MM.1S (cell line): ENCODE measurements at regions not wholly inside any gene's neighbourhood (a gene's known extent, or its start where the extent isn't known, plus 50 kb on each side); places are given as distances from the start of the nearest gene placed in this dataset.
"Not testable (repeated sequence)": the region's sequence is repeated elsewhere in the genome, so short reads cannot be mapped to it uniquely, and the experiment has no call there.

Source experiments
- DNase-seq: peaks from one replicate; pipeline ENCODE4 v3.0.0-alpha.2; 2015
- H2AFZ ChIP-seq: fragments of 300-600 bp; sonication (generic); 2 replicates; pipeline ENCODE4 v1.6.0; 2016; ENCODE audit warnings: antibody characterized with exemption, low read length
- H3F3A ChIP-seq: fragments of 300-600 bp; sonication (generic); 2 replicates; pipeline ENCODE4 v1.6.1; 2016; ENCODE audit warnings: mild to moderate bottlenecking, antibody characterized with exemption, low read length, moderate library complexity, mixed read lengths; ENCODE audit not compliant: insufficient read depth
- H3K27ac ChIP-seq: fragments of 300-600 bp; sonication (generic); 2 replicates; pipeline ENCODE4 v1.5.1; 2016; ENCODE audit warnings: mild to moderate bottlenecking, low read length
- H3K27me3 ChIP-seq: fragments of 300-600 bp; sonication (generic); replicated peaks from 2 replicates; pipeline ENCODE4 v1.6.0; 2016; ENCODE audit warnings: low read length; ENCODE audit not compliant: insufficient read depth
- H3K36me3 ChIP-seq: fragments of 300-600 bp; sonication (generic); replicated peaks from 2 replicates; pipeline ENCODE4 v1.6.1; 2016; ENCODE audit warnings: mild to moderate bottlenecking, low read length, mixed read lengths; ENCODE audit not compliant: insufficient read depth
- H3K4me1 ChIP-seq: fragments of 300-600 bp; sonication (generic); 2 replicates; pipeline ENCODE4 v1.6.1; 2016; ENCODE audit warnings: low read length, mixed read lengths
- H3K4me2 ChIP-seq: fragments of 300-600 bp; sonication (generic); 2 replicates; pipeline ENCODE4 v1.6.0; 2016; ENCODE audit warnings: low read depth, low read length
- H3K4me3 ChIP-seq: fragments of 300-600 bp; sonication (generic); 2 replicates; pipeline ENCODE4 v1.5.1; 2016; ENCODE audit warnings: low read length, mixed read lengths
- H3K79me2 ChIP-seq: fragments of 300-600 bp; sonication (generic); 2 replicates; pipeline ENCODE4 v1.6.1; 2016; ENCODE audit warnings: mixed run types, low read length, mixed read lengths
- H3K9ac ChIP-seq: fragments of 300-600 bp; sonication (generic); 2 replicates; pipeline ENCODE4 v1.6.1; 2016; ENCODE audit warnings: low read length, mixed read lengths
- H3K9me2 ChIP-seq: fragments of 300-600 bp; sonication (generic); replicated peaks from 2 replicates; pipeline ENCODE4 v1.6.1; 2016; ENCODE audit warnings: mild to moderate bottlenecking, low read length, mixed read lengths; ENCODE audit not compliant: insufficient read depth
- H3K9me3 ChIP-seq: fragments of 300-600 bp; sonication (generic); replicated peaks from 2 replicates; pipeline ENCODE4 v1.6.1; 2016; ENCODE audit warnings: mild to moderate bottlenecking, low read length, mixed read lengths; ENCODE audit not compliant: insufficient read depth
- H4K20me1 ChIP-seq: fragments of 300-600 bp; sonication (generic); 2 replicates; pipeline ENCODE4 v1.6.1; 2016; ENCODE audit warnings: mild to moderate bottlenecking, low read length, moderate library complexity, mixed read lengths; ENCODE audit not compliant: insufficient read depth
- CTCF ChIP-seq: fragments of 300-600 bp; sonication (generic); IDR thresholded peaks from 2 replicates; pipeline ENCODE4 v1.5.1; 2016; ENCODE audit warnings: antibody characterized with exemption, low read length, mixed read lengths
- EZH2 ChIP-seq: fragments of 300-600 bp; sonication (generic); optimal IDR thresholded peaks from 2 replicates; pipeline ENCODE3; 2017; ENCODE audit warnings: low read depth, mild to moderate bottlenecking, antibody characterized with exemption, low read length, mixed read lengths
- EZH2phosphoT487 ChIP-seq: fragments of 300-600 bp; sonication (generic); IDR thresholded peaks from 2 replicates; pipeline ENCODE4 v1.6.1; 2018; ENCODE audit warnings: antibody characterized with exemption, low read length

DNA sequence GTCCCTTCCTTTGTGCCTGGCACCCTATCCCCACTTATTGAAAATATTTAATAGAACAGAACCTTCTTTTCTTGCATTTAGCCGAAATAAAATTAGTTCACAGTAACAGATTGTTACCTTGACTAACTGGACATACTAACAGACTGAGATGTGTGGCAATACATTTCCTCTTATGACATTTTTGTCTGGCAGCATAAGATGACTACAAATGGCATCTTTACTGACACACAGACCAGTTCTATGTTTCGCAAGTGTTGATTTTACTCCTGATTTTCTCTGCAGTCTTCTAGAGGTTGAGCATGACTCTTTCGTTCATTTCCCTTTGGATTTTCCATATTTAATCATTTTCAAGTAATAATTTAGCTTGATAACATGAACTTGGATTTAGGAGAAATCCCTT lies 474.6 kb downstream of the CBLN4 start:
- H3K27ac ChIP-seq = no peak overlapping the region
- no peaks in the 10 kb centered on the region for H3K9me3 ChIP-seq
- no peaks in the 10 kb centered on the region for H3K4me1 ChIP-seq
- H3K4me3 ChIP-seq = no peak overlapping the region
- no peak overlapping the region for H2AFZ ChIP-seq
- no peaks in the 10 kb centered on the region for H4K20me1 ChIP-seq
- no peaks in the 10 kb centered on the region for H3K36me3 ChIP-seq
- TF ChIP-seq EZH2phosphoT487 (no peak), EZH2 (no peak), CTCF (no peak)
- no peak overlapping the region for H3K4me2 ChIP-seq
- H3K9me2 ChIP-seq = no peaks in the 10 kb centered on the region
- H3K9ac ChIP-seq = no peak overlapping the region
- H3F3A ChIP-seq = no peaks in the 10 kb centered on the region
- H3K79me2 ChIP-seq = no peaks in the 10 kb centered on the region
- no peak for DNase-seq
- no peaks in the 10 kb centered on the region for H3K27me3 ChIP-seq

DNA sequence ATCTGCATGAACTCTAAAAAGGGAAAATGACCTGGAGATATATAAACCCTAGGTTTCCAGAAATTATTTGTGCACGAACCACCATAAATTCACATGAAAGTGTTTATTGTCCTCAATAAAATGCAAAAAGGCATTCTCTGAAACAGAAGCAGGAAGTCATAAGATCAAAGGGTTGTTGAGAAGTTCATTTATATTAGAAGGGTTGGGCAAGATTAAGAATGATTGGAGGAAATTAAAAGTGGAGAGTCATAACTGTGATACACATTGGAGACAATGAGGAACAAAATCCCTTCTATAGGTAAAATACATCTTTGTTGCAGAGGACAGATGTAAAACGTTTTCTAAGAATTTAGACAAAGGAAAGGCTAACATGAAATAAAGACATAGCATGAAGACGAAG lies 476.8 kb downstream of the CBLN4 start:
- H3K9me3 ChIP-seq = no peaks in the 10 kb centered on the region
- H3K36me3 ChIP-seq = no peaks in the 10 kb centered on the region
- H2AFZ ChIP-seq = no peak overlapping the region
- no peak overlapping the region for H3K4me2 ChIP-seq
- TF ChIP-seq EZH2 (no peak), EZH2phosphoT487 (no peak), CTCF (no peak)
- no peaks in the 10 kb centered on the region for H3K4me1 ChIP-seq
- DNase-seq = no peak
- no peaks in the 10 kb centered on the region for H3F3A ChIP-seq
- H3K27ac ChIP-seq = no peak overlapping the region
- H3K4me3 ChIP-seq = no peak overlapping the region
- H3K9ac ChIP-seq = no peak overlapping the region
- H3K79me2 ChIP-seq = no peaks in the 10 kb centered on the region
- H4K20me1 ChIP-seq = no peaks in the 10 kb centered on the region
- H3K9me2 ChIP-seq = no peaks in the 10 kb centered on the region
- no peaks in the 10 kb centered on the region for H3K27me3 ChIP-seq

DNA sequence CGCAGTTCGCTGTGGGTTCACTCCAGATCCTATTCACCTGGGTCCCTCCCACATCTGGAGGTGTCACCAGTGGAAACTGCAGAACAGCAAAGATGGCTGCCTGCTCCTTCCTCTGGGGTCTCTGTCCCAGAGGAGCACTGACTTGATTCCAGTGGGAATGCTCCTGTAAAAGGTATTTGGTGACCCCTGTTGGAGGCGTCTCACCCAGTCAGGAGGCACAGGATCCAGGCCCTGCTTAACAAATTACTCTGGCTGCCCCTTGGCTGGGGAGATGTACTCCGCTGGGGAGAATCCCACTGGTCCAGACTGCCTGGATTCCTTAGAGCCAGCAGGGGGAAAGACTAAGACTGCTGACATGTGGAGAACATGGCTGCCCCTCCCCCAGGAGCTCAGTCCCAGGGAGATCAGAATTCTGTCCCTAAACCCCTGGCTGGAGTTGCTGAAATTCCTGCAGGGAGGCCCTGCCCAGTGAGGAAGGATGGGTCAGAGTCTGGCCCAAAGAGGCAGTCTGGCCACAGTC lies 483.0 kb downstream of the CBLN4 start:
- no peak for DNase-seq
- Histone ChIP-seq H4K20me1 (no peaks in the 10 kb centered on the region), H3K79me2 (no peaks in the 10 kb centered on the region), H3K36me3 (no peaks in the 10 kb centered on the region), H3K27ac (no peak overlapping the region), H3K4me3 (no peak overlapping the region), H3K9me2 (no peaks in the 10 kb centered on the region), H3K27me3 (no peaks in the 10 kb centered on the region), H3K4me1 (no peaks in the 10 kb centered on the region), H3K4me2 (no peak overlapping the region), H2AFZ (no peak overlapping the region), H3F3A (no peaks in the 10 kb centered on the region), H3K9me3 (no peaks in the 10 kb centered on the region; the same call in 1 of the 2 replicates), H3K9ac (no peak overlapping the region)
- TF ChIP-seq CTCF (no peak), EZH2 (no peak), EZH2phosphoT487 (no peak)

DNA sequence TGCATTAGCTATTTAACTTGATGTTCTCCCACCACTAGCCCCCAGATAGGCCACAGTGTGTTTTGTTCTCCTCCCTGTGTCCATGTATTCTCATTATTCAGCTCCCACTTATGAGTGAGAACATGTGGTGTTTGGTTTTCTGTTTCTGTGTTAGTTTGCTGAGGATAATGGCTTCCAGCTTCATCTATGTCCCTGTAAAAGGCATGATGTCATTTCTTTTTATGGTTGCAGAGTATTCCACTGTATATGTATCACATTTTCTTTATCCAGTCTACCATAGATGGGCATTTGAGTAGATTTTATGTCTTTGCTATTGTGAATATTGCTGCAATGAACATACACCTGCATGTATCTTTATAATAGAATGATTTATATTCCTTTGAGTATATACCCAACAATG lies 487.7 kb downstream of the CBLN4 start:
- not testable (repeated sequence) for DNase-seq, H3K79me2 ChIP-seq, H3K27me3 ChIP-seq, H3K36me3 ChIP-seq, H3K4me3 ChIP-seq, H3F3A ChIP-seq, H3K9me2 ChIP-seq, H3K9me3 ChIP-seq, H3K4me1 ChIP-seq, H2AFZ ChIP-seq, H3K4me2 ChIP-seq, H3K27ac ChIP-seq, H4K20me1 ChIP-seq, H3K9ac ChIP-seq
